Adrenal gland (tissue), 5 donors: ENCODE measurements at regions not wholly inside any gene's neighbourhood (a gene's known extent, or its start where the extent isn't known, plus 50 kb on each side); places are given as distances from the start of the nearest gene placed in this dataset.

Experiments used
- CTCF ChIP-seq, 6 experiments: fragments of 450-650 bp in 4 of 6; fragments of 200-600 bp in 2 of 6; sonication (generic) in 1 of 6; IDR thresholded peaks; 1 replicate in 5 of 6; 2 replicates in 1 of 6; pipeline versions ENCODE4 v1.5.1 to v1.8.0; 2016 to 2021; ENCODE audit warnings: antibody characterized with exemption in 6 of 6, mild to moderate bottlenecking in 2 of 6, moderate library complexity in 1 of 6
- POLR2A ChIP-seq, 2 donors: fragments of 450-650 bp; IDR thresholded peaks; one replicate each; pipeline ENCODE4 v1.6.1; 2017; ENCODE audit warnings: antibody characterized with exemption in 2 of 2, mild to moderate bottlenecking in 2 of 2, moderate library complexity in 1 of 2
- donor health status: DM: no; HTN: no; CAD: no.

DNA sequence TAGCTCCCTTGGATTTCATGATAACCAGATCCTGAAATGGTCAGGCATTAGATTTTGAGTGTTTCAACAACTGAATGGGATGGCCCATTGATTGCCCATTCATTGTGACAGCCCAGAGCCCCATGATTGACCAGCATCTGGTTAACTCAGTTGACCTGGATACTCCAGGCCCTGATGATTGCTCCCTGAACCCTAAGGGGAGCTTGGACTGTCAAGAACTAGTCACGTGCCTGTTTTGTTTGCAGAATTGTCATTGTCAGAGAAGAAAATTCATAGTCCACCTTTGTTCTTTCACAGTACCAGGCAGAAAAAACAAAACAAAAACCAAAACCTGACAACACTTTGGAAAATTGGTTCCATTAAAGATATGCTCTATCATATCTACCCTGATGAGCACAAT, 241.3 kb upstream of the ONECUT1 start:
- TF ChIP-seq POLR2A (IDR thresholded peaks at IDR 0.05) (no peak), CTCF (IDR thresholded peaks at IDR 0.05) (no peak)
